Bronchial epithelial cell (primary cell): ENCODE measurements at regions not wholly inside any gene's neighbourhood (a gene's known extent, or its start where the extent isn't known, plus 50 kb on each side); places are given as distances from the start of the nearest gene placed in this dataset.
A peak's percentile ranks its signal among the peaks of the same experiment; 100 is the strongest.

Experiments used
- DNase-seq: peaks from one replicate; pipeline ENCODE4 v3.0.0-alpha.2; 2010; ENCODE audit warnings: low read depth
- FAIRE-seq: peaks from 2 replicates; lab custom pipeline; 2011; peaks lifted over from hg19 to GRCh38; lab: Jason Lieb, UNC
- H3K27me3 ChIP-seq: 2 replicates; pipeline ENCODE4 v1.5.1; 2011; ENCODE audit warnings: low read length; ENCODE audit not compliant: control insufficient read depth, insufficient read depth
- H3K36me3 ChIP-seq: 2 replicates; pipeline ENCODE4 v1.5.1; 2011; ENCODE audit warnings: low read length; ENCODE audit not compliant: control insufficient read depth, insufficient read depth
- H3K4me3 ChIP-seq: 2 replicates; pipeline ENCODE4 v1.5.1; 2011; ENCODE audit warnings: mild to moderate bottlenecking, low read depth, low read length, control low read depth
- CTCF ChIP-seq: IDR thresholded peaks from 2 replicates; pipeline ENCODE4 v1.5.1; 2011; ENCODE audit warnings: mild to moderate bottlenecking, moderate library complexity, low read length, control low read depth, inconsistent platforms; ENCODE audit not compliant: insufficient read depth, severe bottlenecking

- FAIRE-seq, result no peak
- no peaks in the 10 kb centered on the region for H3K27me3 ChIP-seq
- H3K4me3 ChIP-seq, result no peak overlapping the region
- no peaks in the 10 kb centered on the region for H3K36me3 ChIP-seq
- DNase-seq, result no peak
- no peak for TF ChIP-seq CTCF
These were observed 366.0 kb downstream of the SOX9 start for GRCh38 chr17:72486806-72487205.

- FAIRE-seq (no peak), DNase-seq (no peak)
- Histone ChIP-seq H3K36me3 (no peaks in the 10 kb centered on the region), H3K4me3 (no peak overlapping the region), H3K27me3 (no peaks in the 10 kb centered on the region)
- TF ChIP-seq CTCF, result no peak
These were observed 367.1 kb downstream of the SOX9 start for GRCh38 chr17:72487731-72488494.

DNA sequence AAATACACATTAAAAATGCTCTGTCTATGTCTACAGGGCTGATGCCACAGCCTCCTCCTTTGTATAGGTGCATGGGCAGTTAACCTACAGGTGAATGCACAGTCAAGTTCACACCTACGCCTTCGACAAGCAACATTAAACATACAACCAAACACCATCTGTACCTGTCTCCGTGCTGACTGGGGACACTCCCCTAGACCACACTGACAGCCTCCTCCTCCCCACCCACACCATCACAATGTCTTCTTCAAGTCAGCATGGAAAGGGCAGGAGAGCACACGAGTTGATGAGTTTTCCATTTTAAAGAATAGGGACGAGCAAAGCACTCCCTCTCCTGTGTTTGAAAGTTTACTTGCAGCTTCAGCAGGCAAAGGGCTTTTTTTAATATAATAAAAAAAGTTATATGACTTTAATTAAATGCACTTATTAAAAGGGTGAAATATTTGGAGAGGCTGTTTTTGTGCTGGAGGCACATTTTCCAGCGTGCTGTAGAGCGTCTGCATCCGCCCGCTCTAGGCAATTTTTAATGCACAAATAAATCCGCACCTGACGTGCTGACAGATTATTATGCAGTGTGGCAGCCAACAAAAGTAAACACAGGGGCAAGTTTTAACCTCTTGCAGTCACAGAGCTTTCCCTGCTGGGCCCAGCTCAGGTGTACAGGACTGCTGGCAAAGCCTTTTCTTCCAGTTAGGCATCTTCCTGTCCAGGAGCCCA, 367.9 kb downstream of the SOX9 start:
- FAIRE-seq (no peak), DNase-seq (peak; percentile 35)
- TF ChIP-seq CTCF, result no peak
- Histone ChIP-seq H3K4me3 (no peak overlapping the region), H3K36me3 (no peaks in the 10 kb centered on the region), H3K27me3 (no peaks in the 10 kb centered on the region)

DNA sequence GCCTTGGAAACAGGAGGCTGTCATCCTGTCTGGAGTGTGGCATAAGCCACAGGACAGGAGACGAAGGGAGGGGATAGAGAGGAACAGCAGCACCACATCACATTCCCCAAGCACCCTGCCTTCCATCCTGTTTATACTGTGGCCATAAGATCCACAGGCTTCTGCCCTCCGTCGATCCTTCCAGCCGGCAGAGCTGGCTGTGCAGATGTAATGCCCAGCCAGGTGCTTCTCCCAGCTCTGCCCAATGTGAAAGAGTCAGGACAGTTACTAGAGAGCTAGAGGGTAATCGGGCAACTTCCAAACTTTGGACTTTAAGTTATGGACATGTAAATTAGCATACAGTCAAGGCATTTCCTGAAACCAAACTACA, 368.4 kb downstream of the SOX9 start:
- Histone ChIP-seq H3K36me3 (no peaks in the 10 kb centered on the region), H3K4me3 (no peak overlapping the region), H3K27me3 (no peaks in the 10 kb centered on the region)
- DNase-seq, result no peak
- no peak for FAIRE-seq
- no peak for TF ChIP-seq CTCF

GRCh38 chr17:72491102-72491501, 370.3 kb downstream of the SOX9 start:
- no peak for DNase-seq
- no peak for FAIRE-seq
- H3K4me3 ChIP-seq, result no peak overlapping the region
- H3K36me3 ChIP-seq, result no peaks in the 10 kb centered on the region
- H3K27me3 ChIP-seq, result no peaks in the 10 kb centered on the region
- TF ChIP-seq CTCF, result no peak
